ENCODE measurements at regions not wholly inside any gene's neighbourhood (a gene's known extent, or its start where the extent isn't known, plus 50 kb on each side); places are given as distances from the start of the nearest gene placed in this dataset.
"Not testable (repeated sequence)": the region's sequence is repeated elsewhere in the genome, so short reads cannot be mapped to it uniquely, and the experiment has no call there.

DNA sequence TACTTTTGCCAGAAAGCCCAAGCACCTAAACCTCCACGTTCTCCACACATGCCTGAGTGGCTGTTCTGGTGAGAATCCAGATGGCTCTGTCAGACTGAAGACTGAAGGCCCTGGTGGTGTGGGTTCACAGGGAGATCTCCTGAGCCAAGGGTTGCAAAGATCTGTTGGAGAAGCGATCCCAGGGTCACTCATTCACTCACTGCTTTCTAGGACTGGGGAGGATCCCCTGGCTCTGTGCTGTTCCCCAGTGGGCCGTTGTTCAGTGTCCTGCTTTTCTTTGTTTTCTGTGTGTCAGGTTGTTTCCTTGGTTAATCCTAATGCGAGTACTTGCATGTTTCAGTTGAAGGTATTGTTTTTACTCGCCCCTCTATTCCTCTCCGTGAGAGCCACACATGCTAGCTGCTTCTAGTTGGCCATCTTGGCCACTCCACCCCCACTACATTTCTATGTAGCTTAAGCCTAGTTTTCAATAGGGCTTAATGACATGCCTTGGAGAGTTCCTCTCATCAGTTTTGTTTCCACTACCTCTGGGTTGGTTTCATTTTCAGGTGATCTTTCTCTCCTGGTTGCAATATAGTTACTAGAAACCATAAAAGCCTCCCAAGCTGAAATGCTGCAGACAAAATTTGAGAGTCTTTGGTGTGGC, 144.5 kb upstream of the SLC38A2 start:
- DNase-seq = no peak

DNA sequence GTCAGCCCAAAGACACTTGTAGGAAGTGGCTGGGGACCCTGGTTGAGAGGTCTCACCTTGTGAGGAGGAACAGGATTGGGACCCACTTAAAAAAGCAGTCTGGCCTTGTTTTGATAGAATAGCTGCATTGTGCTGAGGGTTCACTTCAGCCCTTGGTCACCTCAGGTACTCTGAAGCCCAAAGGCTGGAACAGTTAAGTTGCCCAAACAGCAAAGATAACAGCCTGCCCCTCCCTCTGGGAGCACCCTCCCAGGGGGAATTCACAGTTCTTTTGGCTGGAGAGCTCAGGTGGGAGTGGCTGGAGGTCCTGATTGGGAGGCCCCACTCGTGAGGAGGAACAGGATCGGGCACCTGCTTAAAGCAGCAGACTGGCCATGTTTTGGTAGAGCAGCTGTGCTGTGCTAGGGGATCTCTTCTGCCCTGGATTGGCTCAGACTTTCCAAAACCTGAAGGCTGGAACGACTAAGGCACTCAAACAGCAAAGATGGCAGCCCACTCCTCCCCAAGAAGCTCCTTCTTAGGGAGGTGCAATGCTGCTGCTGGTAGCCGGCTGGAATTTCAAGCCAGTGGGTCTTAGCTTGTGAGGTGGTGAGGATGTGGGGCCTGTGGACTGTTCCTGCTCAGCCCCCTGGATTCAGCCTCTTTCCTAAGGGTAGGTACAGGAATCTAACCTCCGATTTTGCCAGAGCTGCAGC, 143.8 kb upstream of the SLC38A2 start:
- no peak for DNase-seq

DNA sequence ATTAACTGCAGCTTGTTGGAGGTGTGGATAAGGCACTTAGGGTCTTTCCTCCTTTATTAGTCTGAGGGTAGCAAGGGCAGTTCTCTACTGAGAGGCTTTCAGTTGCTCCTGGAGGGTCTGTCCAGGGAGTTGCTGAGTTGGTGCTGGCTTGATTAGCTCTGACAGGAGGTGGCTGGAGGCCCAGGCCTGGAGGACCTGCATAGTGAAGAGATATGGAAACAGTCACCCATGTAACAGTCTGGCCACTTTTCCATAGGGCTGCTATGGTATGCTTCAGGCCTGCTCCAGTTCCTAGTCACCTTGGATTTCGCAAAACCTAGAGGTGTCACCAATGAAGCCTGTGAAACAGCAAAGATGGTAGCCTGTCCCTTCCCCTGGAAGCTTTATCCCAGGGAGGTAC, 143.3 kb upstream of the SLC38A2 start:
- no peak for DNase-seq

DNA sequence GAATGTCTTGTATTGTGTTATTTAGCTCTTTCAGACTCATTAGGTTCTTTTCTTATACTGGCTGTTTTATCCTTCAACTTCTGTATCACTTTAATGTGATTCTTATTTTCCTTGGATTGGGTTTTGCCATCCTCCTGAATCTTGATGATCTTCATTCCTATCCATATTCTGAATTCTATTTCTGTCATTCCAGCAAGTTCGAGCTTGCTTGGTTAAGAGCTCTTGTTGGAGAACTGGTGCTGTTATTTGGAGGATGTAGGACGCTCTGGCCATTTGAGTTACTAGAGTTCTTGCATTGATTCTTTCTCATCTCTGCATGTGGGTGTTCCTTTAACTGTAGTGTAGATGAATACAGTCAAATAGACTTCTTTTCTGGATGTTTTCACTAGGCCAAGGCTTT, 142.3 kb upstream of the SLC38A2 start:
- DNase-seq = no peak

DNA sequence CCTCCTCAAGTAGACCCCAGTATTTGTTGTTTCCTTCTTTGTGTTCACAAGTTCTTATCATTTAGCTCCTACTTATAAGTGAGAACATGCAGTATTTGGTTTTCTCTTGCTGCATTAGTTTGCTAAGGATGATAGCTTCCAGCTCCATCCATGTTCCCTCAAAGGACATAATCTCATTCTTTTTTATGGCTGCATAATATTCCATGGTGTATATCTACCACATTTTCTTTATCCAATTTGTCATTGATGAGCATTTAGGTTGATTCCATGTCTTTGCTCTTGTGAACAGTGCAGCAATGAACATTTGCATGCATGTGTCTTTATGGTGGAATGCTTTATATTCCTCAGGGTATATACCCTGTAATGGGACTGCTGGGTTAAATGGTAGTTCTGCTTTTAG, 137.7 kb upstream of the SLC38A2 start:
- not testable (repeated sequence) for DNase-seq

DNA sequence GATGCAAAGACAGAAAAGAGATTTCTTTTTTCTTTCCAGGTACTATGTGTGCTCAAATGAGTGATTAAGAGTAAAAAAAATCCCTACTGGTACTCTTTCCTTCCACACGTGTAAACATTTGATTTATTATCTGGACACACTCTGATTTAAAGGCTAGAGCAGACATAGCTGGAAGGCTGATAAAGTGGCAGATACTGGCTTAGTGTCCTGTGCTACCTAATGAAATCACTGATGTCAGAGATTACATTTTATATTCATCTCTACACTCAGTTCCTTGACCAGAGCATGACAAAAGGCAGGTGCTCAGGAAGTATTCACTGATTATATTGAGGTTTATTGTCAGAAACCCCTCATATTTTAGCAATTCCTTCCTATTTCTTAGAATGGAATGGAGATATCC, 136.6 kb upstream of the SLC38A2 start:
- DNase-seq = no peak

DNA sequence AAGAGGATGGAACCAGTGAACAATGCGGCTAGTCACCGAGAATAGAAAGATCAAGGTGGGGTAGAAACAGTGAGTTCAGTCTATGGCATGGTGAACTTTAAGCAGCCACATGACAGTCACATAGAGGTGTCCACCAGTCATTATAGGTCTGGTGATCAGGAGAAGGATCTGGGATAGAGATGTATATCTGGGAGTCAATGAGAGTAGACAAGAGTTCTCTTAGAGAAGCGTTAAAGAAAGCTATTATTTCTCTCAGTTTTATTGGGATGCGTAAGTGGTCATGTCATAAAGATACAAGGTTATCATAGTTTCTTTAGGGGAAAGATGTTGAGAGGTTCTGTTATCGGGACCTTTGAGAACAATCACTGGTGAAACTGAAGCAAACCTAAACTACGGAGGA, 136.1 kb upstream of the SLC38A2 start:
- no peak for DNase-seq

DNA sequence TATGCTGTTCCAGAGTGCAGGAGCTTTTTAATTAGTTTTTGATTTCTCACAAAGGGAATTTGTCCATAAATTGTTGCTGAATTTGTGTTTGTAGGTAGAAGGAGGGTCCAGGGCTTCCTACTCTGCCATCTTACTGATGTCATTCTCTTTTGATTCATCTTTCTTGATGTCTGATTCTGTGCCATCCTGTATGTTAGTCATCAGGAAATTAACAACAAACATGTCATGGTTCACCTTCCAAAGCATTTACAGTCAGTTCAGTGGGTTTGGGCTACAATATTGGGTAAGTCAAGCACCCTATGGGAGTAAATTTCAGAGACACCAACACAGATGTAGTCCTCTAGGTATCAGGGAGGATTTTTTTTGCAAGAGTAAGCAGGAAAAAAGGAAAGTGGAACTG, 135.2 kb upstream of the SLC38A2 start:
- DNase-seq = no peak

DNA sequence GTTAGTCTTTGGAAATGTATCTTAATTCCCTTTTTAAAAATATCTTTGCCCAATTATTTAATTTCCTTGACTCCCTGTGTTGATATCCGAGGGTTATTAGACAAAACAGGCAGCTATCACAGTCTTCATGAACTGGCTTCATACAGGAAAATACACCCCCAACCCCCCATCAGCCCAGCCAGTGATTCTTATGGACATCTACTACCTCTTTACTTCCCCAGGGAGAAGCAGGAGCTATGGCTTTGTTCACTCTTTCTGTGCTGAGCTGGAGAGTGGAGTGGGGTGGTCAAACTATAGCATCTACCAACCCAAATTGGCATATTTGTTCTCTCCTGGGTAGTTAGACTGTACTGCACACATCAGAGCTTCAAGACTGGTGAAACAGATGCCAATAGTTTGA, 134.4 kb upstream of the SLC38A2 start:
- no peak for DNase-seq

DNA sequence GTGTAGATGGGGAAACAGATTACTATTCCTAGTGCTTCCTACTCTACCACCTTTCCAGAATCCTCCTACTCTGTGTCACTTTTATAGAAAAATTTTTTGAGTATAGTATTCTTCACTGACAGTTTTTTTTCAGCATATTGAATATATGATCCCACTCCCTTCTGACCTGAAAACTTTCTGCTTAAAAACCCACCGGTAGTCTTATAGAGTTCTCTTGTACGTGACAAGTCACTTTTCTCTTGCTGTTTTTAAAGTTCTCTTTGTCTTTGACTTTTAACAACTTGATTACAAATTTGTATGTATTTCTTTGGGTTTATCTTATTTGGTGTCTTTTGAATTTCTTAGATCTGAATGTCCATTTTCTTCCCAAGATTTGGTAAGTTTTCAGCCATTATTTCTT, 133.6 kb upstream of the SLC38A2 start:
- no peak for DNase-seq

DNA sequence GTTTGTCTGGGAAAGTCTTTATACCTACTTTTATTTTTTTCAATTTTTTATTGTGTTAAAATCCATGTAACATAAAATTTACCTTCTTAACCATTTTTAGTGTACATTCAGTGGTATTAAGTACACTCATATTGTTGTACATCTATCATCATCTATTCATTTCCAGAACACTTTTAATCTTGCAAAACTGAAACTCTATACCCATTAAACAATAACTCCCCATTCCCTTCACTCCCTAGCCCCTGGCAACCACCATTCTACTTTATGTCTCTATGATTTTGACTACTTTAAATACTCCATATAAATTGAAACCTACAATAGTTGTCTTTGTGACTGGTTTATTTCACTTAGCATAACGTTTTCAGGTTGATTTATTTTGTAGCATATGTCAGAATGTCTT, 131.9 kb upstream of the SLC38A2 start:
- no peak for DNase-seq

DNA sequence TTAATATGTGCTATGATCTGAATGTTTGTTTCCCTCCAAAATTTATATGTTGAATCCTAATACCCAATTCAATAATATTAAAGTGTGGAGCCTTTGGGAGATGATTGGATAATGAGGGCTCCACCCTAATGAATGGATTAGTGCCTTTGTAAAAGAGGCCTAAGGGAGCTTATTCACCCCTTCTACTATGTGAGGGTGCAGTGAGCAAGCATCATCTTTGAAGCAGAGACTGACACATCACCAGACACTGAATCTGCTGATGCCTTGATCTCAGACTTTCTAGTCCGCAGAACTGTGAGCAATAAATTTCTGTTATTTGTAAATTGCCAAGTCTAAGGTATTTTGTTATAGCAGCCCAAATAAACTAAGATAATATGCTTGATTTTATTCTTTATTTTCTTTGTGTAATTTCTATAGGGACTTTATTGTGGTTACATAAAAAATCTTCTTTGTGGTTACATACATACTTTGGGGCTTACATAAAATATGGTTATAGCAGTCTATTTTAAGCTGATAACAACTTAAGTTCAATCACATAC, 131.1 kb upstream of the SLC38A2 start:
- no peak for DNase-seq

DNA sequence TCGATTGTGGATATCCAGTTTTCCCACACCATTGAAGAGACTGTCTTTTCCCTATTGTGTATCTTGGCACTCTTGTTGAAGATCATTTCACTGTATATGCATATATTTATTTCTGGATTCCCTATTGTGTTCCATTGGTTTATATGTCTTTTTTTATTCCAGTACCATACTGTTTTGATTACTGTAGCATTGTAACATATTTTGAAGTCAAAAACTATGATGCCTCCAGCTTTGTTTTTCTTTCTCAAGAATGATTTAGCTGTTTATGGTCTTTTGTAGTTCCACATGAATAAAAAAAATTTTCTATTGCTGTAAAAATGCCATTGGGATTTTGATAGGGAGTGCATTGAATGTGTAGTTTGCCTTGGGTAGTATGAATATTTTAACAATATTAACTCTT, 128.1 kb upstream of the SLC38A2 start:
- DNase-seq = no peak

DNA sequence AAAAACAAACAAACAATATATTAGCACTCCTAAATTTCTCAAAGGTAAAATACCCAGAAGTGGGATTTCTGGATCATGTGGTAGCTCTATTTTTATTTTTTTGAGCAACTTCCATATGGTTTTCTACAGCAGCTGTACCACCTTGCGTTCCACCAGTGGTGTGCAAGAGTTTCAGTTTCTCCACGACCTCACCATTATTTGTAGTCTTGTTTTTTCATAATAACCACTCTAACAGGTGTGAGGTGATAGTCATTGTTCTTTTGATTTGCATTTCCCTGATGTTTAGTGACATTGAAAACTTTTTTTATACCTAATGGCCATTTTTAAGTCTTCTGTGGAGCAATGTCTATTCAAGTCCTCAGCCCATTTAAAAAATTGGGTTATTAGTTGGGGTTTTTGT, 127.3 kb upstream of the SLC38A2 start:
- no peak for DNase-seq

DNA sequence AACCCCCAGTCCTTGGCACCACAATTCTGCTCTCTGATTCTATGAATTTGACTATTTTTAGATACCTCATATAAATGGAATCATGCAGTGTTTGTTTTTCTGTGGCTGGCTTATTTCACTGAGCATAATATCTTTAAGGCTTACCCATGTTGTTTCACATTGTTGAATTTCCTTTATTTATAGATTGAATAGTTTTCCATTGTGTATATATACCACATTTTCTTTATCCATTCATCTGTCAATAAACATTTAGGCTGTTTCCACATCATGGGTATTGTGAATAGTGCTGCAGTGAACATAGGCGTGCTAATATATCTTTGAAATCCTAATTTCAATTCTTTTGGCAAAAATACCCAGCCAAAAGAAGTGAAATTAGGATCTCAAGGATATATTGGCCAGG, 126.7 kb upstream of the SLC38A2 start:
- DNase-seq = no peak

DNA sequence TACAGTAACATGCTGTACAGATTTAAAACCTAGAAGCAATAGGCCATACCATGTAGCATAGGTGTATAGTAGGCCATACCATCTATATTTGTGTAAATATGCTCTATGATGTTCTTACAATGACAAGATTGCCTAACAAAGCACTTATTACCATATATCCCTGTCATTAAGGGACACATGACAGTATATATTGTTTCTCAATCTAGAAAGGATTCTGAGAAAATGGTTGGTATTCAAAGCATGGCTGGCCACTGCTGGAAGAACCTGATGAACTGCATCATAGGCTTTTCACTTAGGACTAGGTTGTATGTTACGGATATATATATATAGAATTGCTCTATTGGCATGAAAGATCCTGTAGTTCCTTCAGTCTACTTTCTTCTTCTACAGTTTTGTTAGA, 125.2 kb upstream of the SLC38A2 start:
- no peak for DNase-seq

DNA sequence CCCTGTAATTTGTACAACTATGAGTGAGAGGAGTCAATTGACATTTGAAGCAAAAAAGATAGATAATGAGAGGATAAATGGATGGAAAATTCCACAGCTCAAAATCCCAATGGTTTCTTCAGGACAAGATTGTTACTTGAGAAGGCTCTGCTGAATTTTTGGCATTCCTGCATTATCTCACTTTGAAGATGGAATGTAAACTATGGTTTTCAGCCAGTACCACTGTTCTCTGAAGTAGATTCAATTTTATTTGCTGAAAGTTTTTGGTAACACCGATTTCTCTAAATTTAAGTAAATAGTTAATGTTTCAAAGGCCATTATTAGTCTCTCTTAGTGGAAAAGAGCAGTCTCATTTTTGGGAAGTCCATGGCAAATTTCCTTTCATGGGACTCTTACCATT, 121.9 kb upstream of the SLC38A2 start:
- no peak for DNase-seq

DNA sequence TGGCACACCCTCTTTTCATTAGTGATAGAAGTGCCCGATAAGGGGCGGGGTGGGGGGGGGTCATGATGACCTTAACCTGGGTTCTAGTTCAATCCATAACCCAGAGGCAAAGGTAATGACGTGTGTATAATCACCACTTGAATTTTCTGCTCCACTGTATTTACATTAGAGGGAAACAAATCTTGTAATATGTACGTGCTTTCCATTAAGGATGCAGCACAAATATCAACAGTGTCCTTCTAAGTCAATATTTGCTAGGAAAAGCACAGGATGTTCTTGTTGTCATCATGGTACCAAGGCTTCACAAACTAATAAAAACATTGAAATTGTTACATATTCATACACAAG, 121.2 kb upstream of the SLC38A2 start:
- DNase-seq = no peak

DNA sequence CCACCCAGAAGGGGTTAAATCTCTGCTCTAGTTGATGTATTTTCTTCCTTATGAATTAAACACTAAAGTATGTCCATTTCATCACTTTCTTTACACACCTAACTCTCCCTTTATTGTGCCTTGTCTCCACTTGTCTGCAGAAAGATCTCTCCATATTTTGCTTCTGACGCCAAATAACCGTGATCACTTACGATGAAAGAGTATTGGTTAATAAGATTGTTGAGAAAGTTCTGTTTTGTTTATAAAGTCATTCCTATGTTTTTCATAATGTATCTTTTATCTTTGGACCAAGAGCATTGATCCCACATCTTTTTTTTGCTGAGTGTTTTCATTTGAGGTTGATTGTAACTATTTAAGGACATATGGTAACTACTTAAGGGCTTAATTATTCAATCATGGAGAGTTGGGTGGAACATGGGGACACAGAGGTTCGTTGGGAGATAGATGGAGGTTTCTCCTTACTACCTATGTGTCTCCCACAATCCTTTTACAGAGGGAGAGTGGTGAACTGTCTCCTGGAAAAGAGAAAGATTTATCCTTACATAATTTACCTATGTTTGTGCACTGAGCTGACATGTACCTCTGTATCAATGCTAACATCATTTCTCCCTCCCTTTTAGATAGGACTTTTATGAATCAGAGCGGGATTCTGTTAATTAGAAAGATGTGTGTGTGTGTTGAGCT, 120.7 kb upstream of the SLC38A2 start:
- DNase-seq = no peak

DNA sequence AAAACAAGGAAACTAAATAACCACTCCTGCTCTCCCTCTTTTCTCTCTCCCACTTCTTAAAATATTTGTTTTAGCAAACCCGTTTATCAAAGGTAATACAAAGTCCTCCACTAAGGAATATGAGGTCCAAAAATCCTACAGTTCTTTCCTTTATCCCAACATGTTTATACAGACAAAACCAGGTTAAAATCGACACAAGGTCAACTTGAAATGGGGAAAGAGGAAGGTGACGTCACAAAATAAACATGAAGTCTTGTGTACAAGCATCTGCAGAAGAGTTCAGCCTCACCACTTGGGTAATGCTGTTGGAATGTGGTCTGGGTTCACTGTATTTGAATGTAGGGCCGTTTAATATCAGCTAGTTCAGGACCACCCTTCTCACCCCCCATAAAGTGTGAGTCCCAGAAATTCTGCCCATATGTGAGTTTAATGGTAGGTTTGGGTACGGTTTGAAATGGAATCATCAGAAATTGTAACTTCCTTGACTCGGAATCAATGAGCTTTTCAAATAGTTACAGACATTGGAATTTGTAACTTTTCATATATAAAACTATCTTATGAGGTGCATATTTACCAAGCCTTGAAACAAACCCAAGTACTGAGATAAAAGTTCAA, 120.0 kb upstream of the SLC38A2 start:
- no peak for DNase-seq

DNA sequence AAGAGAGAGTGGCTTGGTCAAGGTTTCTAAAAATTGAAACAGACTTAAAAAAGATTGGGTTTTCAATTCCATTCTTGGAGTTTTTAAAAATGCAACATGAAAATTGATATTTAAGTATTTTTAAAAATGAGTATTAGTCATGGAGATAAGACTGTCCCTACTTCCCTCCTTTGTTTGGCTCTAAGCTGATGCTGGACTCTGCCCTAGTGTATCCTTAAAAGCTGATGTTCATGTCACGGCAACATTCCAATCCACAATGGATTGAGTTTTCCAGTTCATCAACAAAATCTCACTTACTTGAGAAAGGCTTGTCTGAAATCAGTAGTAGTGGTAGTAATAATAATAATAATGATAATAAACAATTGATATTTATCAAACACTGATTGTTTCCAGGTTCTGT, 119.0 kb upstream of the SLC38A2 start:
- no peak for DNase-seq

DNA sequence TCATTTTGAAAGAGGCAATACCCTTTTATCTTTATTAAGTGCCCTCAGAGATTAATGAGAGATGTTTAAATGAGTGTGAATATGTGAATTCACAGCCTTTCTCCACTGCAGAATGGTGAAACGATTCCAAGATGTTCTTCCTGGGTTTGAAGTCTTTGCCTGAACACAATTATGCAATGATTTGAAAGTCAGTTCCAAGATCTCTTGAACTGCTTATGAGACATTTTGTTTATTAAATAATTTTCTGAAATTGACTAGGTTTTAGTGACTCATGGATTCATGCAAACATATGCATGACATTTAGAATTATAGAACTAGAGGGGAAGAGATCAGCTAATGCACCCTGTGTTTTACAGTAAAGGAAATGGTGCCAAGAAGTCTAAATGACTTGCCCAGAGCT, 118.1 kb upstream of the SLC38A2 start:
- DNase-seq = no peak

DNA sequence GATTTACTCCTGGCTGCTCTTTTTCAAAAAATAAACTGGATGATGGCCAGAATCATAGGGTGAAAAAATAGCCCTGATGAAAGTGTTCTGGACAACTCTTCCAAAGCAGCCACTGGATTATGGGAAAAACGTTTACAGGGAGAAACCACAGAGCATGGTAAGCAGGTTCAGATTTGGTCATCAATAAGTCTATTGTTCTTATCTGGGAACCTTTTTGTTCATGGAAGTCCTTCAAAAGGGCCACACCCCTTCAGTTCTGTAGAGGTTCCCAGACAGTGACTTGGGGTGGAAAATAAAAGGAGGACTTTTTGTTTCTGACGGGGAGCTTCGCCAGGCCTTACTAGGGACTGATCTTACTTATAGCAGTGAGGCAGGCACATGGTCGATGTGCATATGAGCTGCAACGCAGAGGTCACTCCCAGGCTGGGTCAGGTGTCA, 117.4 kb upstream of the SLC38A2 start:
- DNase-seq = no peak

DNA sequence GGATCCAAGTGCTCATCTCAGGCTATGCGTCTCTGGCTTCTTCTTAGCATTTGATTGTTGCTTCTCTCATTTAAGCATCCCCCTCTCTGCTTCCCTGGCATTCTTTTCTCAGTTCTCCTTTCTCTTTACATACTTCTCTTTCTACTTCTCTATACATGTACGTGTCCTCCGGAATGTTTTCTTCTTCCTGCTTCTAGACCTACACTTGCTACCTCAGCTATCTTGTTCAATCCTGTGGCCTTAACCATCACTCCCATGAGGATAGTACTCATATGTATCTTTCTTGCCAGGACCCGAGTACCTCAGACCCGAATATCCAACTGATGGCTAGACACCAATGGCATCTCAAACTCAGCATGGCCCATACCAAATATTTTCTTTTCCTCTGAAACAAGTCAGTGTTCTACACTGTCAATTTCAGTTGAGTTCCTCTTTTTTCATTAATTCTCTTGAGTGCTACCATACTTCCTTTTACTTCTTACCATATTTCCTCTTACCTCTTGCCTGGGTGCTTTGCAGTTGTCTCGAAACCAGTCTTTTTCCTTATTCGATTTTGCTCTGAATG, 115.1 kb upstream of the SLC38A2 start:
- no peak for DNase-seq
